ENCODE measurements at regions not wholly inside any gene's neighbourhood (a gene's known extent, or its start where the extent isn't known, plus 50 kb on each side); places are given as distances from the start of the nearest gene placed in this dataset.

- TF ChIP-seq CTCF (IDR thresholded peaks at IDR 0.05 in 2 of 3, conservative IDR thresholded peaks at IDR 0.05 in 1 of 3; ENCODE audit: borderline replicate concordance in 1 of 3, insufficient read depth in 1 of 3, low read depth in 2 of 3, low read length in 2 of 3) (no peak), POLR2AphosphoS5 (IDR thresholded peaks at IDR 0.05; ENCODE audit: low read depth, low read length) (no peak), EZH2 (IDR thresholded peaks at IDR 0.05) (no peak)
- TF ChIP-seq, protein P1, sequence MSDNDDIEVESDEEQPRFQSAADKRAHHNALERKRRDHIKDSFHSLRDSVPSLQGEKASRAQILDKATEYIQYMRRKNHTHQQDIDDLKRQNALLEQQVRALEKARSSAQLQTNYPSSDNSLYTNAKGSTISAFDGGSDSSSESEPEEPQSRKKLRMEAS (IDR thresholded peaks at IDR 0.05), result no peak
Observed at GRCh38 chr6:168201799-168202198, 117.8 kb downstream of the DACT2 start.
